Testis (tissue), 2 donors: ENCODE measurements at regions not wholly inside any gene's neighbourhood (a gene's known extent, or its start where the extent isn't known, plus 50 kb on each side); places are given as distances from the start of the nearest gene placed in this dataset.

Experiments
- POLR2A ChIP-seq: fragments of 450-650 bp; IDR thresholded peaks from one replicate; pipeline ENCODE4 v1.6.1; 2017; ENCODE audit warnings: antibody characterized with exemption, mild to moderate bottlenecking, moderate library complexity
- TF ChIP-seq, protein P1 (sequence below), 3 experiments: fragments of 450-650 bp in 2 of 3; fragments of 200-600 bp in 1 of 3; sonication (generic) in 1 of 3; IDR thresholded peaks; one replicate each; pipeline ENCODE4 v1.5.1; 2016 to 2019; ENCODE audit warnings: antibody characterized with exemption in 3 of 3, mild to moderate bottlenecking in 2 of 3, moderate library complexity in 1 of 3

DNA sequence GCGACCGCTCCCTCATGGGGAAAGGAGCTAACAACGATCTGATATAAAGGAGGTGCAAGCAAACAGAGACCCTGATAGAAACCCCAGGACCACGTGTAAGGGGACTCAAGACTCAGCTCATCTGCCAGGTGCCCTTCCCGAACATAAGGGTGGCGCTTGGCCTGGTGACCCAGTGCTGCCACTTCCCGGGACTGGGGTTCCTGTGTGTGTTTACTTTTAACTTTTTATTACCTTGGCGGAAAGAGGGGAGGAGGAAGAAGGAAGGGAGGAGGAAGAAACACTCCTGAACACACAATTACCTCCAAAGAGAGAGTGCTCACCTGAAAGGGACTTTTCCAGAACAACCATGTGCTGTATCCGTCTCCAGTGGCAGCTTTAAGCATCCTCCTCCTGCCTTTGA, 56.5 kb upstream of the EDAR start:
- TF ChIP-seq, protein P1, sequence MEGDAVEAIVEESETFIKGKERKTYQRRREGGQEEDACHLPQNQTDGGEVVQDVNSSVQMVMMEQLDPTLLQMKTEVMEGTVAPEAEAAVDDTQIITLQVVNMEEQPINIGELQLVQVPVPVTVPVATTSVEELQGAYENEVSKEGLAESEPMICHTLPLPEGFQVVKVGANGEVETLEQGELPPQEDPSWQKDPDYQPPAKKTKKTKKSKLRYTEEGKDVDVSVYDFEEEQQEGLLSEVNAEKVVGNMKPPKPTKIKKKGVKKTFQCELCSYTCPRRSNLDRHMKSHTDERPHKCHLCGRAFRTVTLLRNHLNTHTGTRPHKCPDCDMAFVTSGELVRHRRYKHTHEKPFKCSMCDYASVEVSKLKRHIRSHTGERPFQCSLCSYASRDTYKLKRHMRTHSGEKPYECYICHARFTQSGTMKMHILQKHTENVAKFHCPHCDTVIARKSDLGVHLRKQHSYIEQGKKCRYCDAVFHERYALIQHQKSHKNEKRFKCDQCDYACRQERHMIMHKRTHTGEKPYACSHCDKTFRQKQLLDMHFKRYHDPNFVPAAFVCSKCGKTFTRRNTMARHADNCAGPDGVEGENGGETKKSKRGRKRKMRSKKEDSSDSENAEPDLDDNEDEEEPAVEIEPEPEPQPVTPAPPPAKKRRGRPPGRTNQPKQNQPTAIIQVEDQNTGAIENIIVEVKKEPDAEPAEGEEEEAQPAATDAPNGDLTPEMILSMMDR (IDR thresholded peaks at IDR 0.05): no peak
- no peak for TF ChIP-seq POLR2A
